Panc1 (cell line): ENCODE measurements at regions not wholly inside any gene's neighbourhood (a gene's known extent, or its start where the extent isn't known, plus 50 kb on each side); places are given as distances from the start of the nearest gene placed in this dataset.

Experiments
- ATAC-seq: fragments of 200-7000 bp; cut with Tn5 transposase; 2 replicates; pipeline ENCODE4 v1.9.1; 2020; ENCODE audit warnings: mild to moderate bottlenecking, moderate library complexity
- BruUV-seq: library from RNA; stranded (reverse); fragments of 400-500 nt; replicated peaks from 2 replicates; lab custom pipeline; 2021; lab: Mats Ljungman, UMichigan
- CTCF ChIA-PET: fragments of 300-600 bp; sonication (Branson Sonifier 250); formaldehyde crosslinking; loops from one replicate; lab custom pipeline; 2022; ENCODE audit warnings: antibody characterized with exemption; lab: Charles Lee
- POLR2A ChIA-PET: fragments of 300-600 bp; sonication (Branson Sonifier 250); formaldehyde crosslinking; loops from one replicate; lab custom pipeline; 2022; ENCODE audit warnings: antibody characterized with exemption; lab: Charles Lee
- DNase-seq: peaks from one replicate; pipeline ENCODE4 v3.0.0-alpha.2; 2010; ENCODE audit warnings: low read depth, low spot score
- H3K27ac ChIP-seq: 2 replicates; pipeline ENCODE4 v1.5.1; 2011; ENCODE audit warnings: mild to moderate bottlenecking, low read length, inconsistent platforms
- H3K27me3 ChIP-seq: fragments of 200-500 bp; sonication (Bioruptor generic); 2 replicates; pipeline ENCODE4 v1.6.0; 2014; ENCODE audit warnings: low read length, inconsistent platforms; ENCODE audit not compliant: control insufficient read depth, insufficient read depth
- H3K36me3 ChIP-seq: fragments of 200-500 bp; sonication (Bioruptor generic); 2 replicates; pipeline ENCODE4 v1.5.1; 2014; ENCODE audit warnings: inconsistent platforms, mild to moderate bottlenecking, low read length, moderate library complexity; ENCODE audit not compliant: control insufficient read depth, insufficient read depth
- H3K4me1 ChIP-seq: 2 replicates; pipeline ENCODE4 v1.5.1; 2011; ENCODE audit warnings: inconsistent platforms, mild to moderate bottlenecking, low read length, moderate library complexity; ENCODE audit not compliant: control insufficient read depth, insufficient read depth
- H3K4me3 ChIP-seq, 2 experiments: 2 replicates each; pipeline ENCODE4 v1.5.1; 2011 to 2012; ENCODE audit warnings: low read depth in 2 of 2, low read length in 2 of 2, mild to moderate bottlenecking in 2 of 2, inconsistent platforms in 1 of 2, moderate library complexity in 1 of 2
- H3K9me3 ChIP-seq: fragments of 200-500 bp; sonication (Bioruptor generic); 2 replicates; pipeline ENCODE4 v1.5.1; 2014; ENCODE audit warnings: low read depth, mild to moderate bottlenecking, inconsistent platforms, low read length, moderate library complexity; ENCODE audit not compliant: control insufficient read depth, insufficient read depth
- POLR2AphosphoS5 ChIP-seq: IDR thresholded peaks from 2 replicates; pipeline ENCODE4 v1.6.1; 2012; ENCODE audit warnings: mild to moderate bottlenecking, low read depth, low read length, moderate library complexity
- SIN3A ChIP-seq: IDR thresholded peaks from 2 replicates; pipeline ENCODE4 v1.6.1; 2012; ENCODE audit warnings: low read depth, mild to moderate bottlenecking, low read length, moderate library complexity, borderline replicate concordance; ENCODE audit not compliant: insufficient read depth
- TCF7L2 ChIP-seq: IDR thresholded peaks from 2 replicates; pipeline ENCODE4 v1.6.1; 2011; ENCODE audit warnings: mild to moderate bottlenecking, low read depth, low read length, inconsistent platforms
- in situ Hi-C: cut with HindIII; loops from 2 replicates; pipeline ENCODE4 v1.10.0; 2016; ENCODE audit warnings: low sequenced_read_pairs, low pct_unique_long_range_greater_than_20kb
- intact Hi-C: fragments of 100-400 bp; cut with micrococcal nuclease; formaldehyde crosslinking; loops from one replicate; pipeline ENCODE4 v1.10.0; 2022; ENCODE audit not compliant: unreplicated experiment
- TF ChIP-seq, protein P1 (sequence below): fragments of 450-650 bp; IDR thresholded peaks from 2 replicates; pipeline ENCODE4 v1.5.1; 2017; ENCODE audit warnings: mild to moderate bottlenecking
- TF ChIP-seq, protein P2 (sequence below), 2 experiments: IDR thresholded peaks; 2 replicates each; pipeline ENCODE4 v1.6.1; 2011 to 2012; ENCODE audit warnings: low read depth in 2 of 2, control low read depth in 1 of 2, low read length in 1 of 2, mild to moderate bottlenecking in 1 of 2, moderate library complexity in 1 of 2; ENCODE audit not compliant: insufficient read depth in 1 of 2

GRCh38 chr7:155144371-155144770, 74.2 kb downstream of the HTR5A start:
- Histone ChIP-seq H3K27ac (no peak overlapping the region), H3K27me3 (no peaks in the 10 kb centered on the region), H3K36me3 (no peaks in the 10 kb centered on the region), H3K9me3 (peaks cover 4% of the 10 kb centered on the region; the same call in 1 of the 2 replicates), H3K4me1 (no peaks in the 10 kb centered on the region), H3K4me3 (no peak overlapping the region)
- in situ Hi-C loops (no loop called here), intact Hi-C loops (no loop called here)
- CTCF ChIA-PET = interaction anchor here (0.6 kb wide), 1 partner anchor 35 kb away, joined by 9 read pairs; no protein-coding TSS in a partner anchor
- BruUV-seq = no TSS peak
- POLR2A ChIA-PET = no interaction called here
- DNase-seq = no peak
- ATAC-seq = no peak
- TF ChIP-seq TCF7L2 = no peak
- TF ChIP-seq POLR2AphosphoS5 = no peak
- TF ChIP-seq, protein P1, sequence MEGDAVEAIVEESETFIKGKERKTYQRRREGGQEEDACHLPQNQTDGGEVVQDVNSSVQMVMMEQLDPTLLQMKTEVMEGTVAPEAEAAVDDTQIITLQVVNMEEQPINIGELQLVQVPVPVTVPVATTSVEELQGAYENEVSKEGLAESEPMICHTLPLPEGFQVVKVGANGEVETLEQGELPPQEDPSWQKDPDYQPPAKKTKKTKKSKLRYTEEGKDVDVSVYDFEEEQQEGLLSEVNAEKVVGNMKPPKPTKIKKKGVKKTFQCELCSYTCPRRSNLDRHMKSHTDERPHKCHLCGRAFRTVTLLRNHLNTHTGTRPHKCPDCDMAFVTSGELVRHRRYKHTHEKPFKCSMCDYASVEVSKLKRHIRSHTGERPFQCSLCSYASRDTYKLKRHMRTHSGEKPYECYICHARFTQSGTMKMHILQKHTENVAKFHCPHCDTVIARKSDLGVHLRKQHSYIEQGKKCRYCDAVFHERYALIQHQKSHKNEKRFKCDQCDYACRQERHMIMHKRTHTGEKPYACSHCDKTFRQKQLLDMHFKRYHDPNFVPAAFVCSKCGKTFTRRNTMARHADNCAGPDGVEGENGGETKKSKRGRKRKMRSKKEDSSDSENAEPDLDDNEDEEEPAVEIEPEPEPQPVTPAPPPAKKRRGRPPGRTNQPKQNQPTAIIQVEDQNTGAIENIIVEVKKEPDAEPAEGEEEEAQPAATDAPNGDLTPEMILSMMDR = no peak
- no peak for TF ChIP-seq SIN3A

DNA sequence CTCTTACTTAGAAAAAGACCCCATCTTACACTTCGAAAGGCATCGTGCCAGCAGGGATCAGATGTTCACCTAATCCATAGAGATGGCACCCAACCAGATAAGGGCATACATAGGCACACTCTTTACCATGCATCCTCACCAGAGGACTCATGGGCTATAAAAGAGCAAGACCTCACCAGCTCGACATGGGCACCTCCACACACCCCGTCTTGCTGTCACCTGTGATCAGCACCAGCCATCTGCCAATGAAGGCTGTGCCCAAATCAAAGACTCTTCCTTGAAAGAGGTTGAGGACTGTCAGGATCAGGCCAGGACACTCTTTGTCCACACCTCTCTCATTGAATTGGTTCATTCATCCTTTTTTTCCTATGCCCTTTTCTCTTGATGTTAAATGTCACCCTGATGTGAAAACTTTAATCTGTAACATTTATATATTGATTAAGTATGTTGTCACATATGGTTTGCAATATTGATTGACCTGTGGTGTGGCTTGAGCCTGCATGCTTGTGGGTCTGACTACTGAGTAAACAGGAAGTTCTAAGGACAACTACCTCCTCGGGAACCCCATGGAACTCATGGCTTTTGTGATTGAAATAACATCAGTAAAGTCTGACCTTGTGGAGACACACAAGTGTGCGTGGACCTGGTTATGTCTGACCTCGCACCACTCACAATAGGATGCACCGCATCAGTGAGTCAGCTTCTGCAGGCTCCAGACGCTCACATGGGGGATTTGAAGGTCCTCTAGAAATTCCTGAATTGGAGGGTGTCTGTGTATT, 75.5 kb downstream of the HTR5A start:
- no peak for DNase-seq

More for the DNA sequence above, 75.5 kb downstream of the HTR5A start:
- TF ChIP-seq TCF7L2 (no peak), POLR2AphosphoS5 (no peak), SIN3A (no peak)
- TF ChIP-seq, protein P2, sequence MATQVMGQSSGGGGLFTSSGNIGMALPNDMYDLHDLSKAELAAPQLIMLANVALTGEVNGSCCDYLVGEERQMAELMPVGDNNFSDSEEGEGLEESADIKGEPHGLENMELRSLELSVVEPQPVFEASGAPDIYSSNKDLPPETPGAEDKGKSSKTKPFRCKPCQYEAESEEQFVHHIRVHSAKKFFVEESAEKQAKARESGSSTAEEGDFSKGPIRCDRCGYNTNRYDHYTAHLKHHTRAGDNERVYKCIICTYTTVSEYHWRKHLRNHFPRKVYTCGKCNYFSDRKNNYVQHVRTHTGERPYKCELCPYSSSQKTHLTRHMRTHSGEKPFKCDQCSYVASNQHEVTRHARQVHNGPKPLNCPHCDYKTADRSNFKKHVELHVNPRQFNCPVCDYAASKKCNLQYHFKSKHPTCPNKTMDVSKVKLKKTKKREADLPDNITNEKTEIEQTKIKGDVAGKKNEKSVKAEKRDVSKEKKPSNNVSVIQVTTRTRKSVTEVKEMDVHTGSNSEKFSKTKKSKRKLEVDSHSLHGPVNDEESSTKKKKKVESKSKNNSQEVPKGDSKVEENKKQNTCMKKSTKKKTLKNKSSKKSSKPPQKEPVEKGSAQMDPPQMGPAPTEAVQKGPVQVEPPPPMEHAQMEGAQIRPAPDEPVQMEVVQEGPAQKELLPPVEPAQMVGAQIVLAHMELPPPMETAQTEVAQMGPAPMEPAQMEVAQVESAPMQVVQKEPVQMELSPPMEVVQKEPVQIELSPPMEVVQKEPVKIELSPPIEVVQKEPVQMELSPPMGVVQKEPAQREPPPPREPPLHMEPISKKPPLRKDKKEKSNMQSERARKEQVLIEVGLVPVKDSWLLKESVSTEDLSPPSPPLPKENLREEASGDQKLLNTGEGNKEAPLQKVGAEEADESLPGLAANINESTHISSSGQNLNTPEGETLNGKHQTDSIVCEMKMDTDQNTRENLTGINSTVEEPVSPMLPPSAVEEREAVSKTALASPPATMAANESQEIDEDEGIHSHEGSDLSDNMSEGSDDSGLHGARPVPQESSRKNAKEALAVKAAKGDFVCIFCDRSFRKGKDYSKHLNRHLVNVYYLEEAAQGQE (IDR thresholded peaks at IDR 0.05; ENCODE audit: insufficient read depth in 1 of 2, low read depth in 2 of 2, low read length in 1 of 2) = no peak
- TF ChIP-seq, protein P1 = no peak
- Histone ChIP-seq H3K9me3 (peaks cover 8% of the 10 kb centered on the region; the same call in 1 of the 2 replicates), H3K27ac (no peak overlapping the region), H3K4me3 (no peak overlapping the region), H3K4me1 (no peaks in the 10 kb centered on the region), H3K27me3 (no peaks in the 10 kb centered on the region), H3K36me3 (no peaks in the 10 kb centered on the region)
- POLR2A ChIA-PET = no interaction called here
- BruUV-seq = no TSS peak
- CTCF ChIA-PET = no interaction called here
- in situ Hi-C loops = no loop called here
- intact Hi-C loops = no loop called here
- ATAC-seq = no peak
